ENCODE measurements at regions not wholly inside any gene's neighbourhood (a gene's known extent, or its start where the extent isn't known, plus 50 kb on each side); places are given as distances from the start of the nearest gene placed in this dataset.

GRCh38 chr4:36823199-36823967, 421.2 kb upstream of the NWD2 start:
- Histone ChIP-seq H3K9me3 (no peaks in the 10 kb centered on the region), H3K4me3 (no peak overlapping the region), H3K27me3 (no peaks in the 10 kb centered on the region), H3K27ac (no peak overlapping the region), H3K36me3 (no peaks in the 10 kb centered on the region), H3K4me1 (no peaks in the 10 kb centered on the region)
- WGBS, 5 donors = 83 to 91% (median 86%) methylated on average over 12 of the region's 12 CpGs
- TF ChIP-seq POLR2AphosphoS5 (IDR thresholded peaks at IDR 0.05) = no peak
- no peak for TF ChIP-seq POLR2A (IDR thresholded peaks at IDR 0.05)
- TF ChIP-seq EP300 (IDR thresholded peaks at IDR 0.05) = no peak
- TF ChIP-seq, protein P1, sequence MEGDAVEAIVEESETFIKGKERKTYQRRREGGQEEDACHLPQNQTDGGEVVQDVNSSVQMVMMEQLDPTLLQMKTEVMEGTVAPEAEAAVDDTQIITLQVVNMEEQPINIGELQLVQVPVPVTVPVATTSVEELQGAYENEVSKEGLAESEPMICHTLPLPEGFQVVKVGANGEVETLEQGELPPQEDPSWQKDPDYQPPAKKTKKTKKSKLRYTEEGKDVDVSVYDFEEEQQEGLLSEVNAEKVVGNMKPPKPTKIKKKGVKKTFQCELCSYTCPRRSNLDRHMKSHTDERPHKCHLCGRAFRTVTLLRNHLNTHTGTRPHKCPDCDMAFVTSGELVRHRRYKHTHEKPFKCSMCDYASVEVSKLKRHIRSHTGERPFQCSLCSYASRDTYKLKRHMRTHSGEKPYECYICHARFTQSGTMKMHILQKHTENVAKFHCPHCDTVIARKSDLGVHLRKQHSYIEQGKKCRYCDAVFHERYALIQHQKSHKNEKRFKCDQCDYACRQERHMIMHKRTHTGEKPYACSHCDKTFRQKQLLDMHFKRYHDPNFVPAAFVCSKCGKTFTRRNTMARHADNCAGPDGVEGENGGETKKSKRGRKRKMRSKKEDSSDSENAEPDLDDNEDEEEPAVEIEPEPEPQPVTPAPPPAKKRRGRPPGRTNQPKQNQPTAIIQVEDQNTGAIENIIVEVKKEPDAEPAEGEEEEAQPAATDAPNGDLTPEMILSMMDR (IDR thresholded peaks at IDR 0.05) = no peak
- DNase-seq = no peak
- intact Hi-C loops (cut with DNase I; ENCODE audit: low total_unique reads) = no loop called here

GRCh38 chr4:36824682-36825081, 419.9 kb upstream of the NWD2 start:
- Histone ChIP-seq H3K4me3 (no peak overlapping the region), H3K9me3 (no peaks in the 10 kb centered on the region), H3K27ac (no peak overlapping the region), H3K27me3 (no peaks in the 10 kb centered on the region), H3K4me1 (no peaks in the 10 kb centered on the region), H3K36me3 (no peaks in the 10 kb centered on the region)
- intact Hi-C loops (cut with DNase I; ENCODE audit: low total_unique reads) = no loop called here
- 62 to 76% (median 65%) methylated on average over 3 of the region's 3 CpGs for WGBS, 5 donors
- TF ChIP-seq, protein P1 (IDR thresholded peaks at IDR 0.05) = no peak
- TF ChIP-seq POLR2AphosphoS5 (IDR thresholded peaks at IDR 0.05) (no peak), POLR2A (IDR thresholded peaks at IDR 0.05) (no peak), EP300 (IDR thresholded peaks at IDR 0.05) (no peak)
- no peak for DNase-seq

DNA sequence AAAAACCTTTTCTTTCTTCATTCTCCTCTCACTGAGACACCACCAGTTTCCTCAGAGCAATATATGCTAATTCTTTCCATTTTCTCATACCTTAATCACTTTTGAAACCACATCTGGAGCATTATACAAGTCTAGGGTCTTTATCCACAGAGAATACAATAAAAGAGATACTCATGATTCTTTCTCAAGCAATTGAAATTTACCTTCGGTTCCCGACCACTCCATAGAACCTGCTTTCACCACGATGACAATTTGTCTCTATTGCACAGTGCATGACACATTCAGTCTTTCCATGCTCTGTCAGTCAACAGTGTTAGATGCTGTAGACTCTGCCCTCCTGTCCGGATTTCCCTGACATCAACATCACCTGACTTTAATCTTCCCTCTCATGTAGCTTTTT, 409.3 kb upstream of the NWD2 start:
- intact Hi-C loops (cut with DNase I; ENCODE audit: low total_unique reads) = no loop called here
- WGBS, 5 donors = 64 to 80% (median 73%) methylated on average over 4 of the region's 4 CpGs

GRCh38 chr4:36841583-36842326, 402.8 kb upstream of the NWD2 start:
- no peak for DNase-seq
- H3K27me3 ChIP-seq = no peaks in the 10 kb centered on the region
- H3K4me1 ChIP-seq = no peaks in the 10 kb centered on the region
- 74 to 78% (median 75%) methylated on average over 9 of the region's 9 CpGs for WGBS, 5 donors
- no peak overlapping the region for H3K27ac ChIP-seq
- no peaks in the 10 kb centered on the region for H3K36me3 ChIP-seq
- intact Hi-C loops (cut with DNase I; ENCODE audit: low total_unique reads) = no loop called here
- no peak overlapping the region for H3K4me3 ChIP-seq
- no peaks in the 10 kb centered on the region for H3K9me3 ChIP-seq
- TF ChIP-seq POLR2A (IDR thresholded peaks at IDR 0.05) (no peak), POLR2AphosphoS5 (IDR thresholded peaks at IDR 0.05) (no peak), EP300 (IDR thresholded peaks at IDR 0.05) (no peak)
- TF ChIP-seq, protein P1 (IDR thresholded peaks at IDR 0.05) = no peak

More for the DNA sequence above, 409.3 kb upstream of the NWD2 start:
- Histone ChIP-seq H3K4me3 (no peak overlapping the region), H3K36me3 (no peaks in the 10 kb centered on the region), H3K27me3 (no peaks in the 10 kb centered on the region), H3K9me3 (no peaks in the 10 kb centered on the region), H3K4me1 (no peaks in the 10 kb centered on the region), H3K27ac (no peak overlapping the region)
- no peak for DNase-seq
- TF ChIP-seq POLR2A (IDR thresholded peaks at IDR 0.05) = no peak
- TF ChIP-seq, protein P1 (IDR thresholded peaks at IDR 0.05) = no peak
- TF ChIP-seq EP300 (IDR thresholded peaks at IDR 0.05) = no peak
- TF ChIP-seq POLR2AphosphoS5 (IDR thresholded peaks at IDR 0.05) = no peak

Measured in stomach (tissue), 8 donors.